ENCODE measurements at regions not wholly inside any gene's neighbourhood (a gene's known extent, or its start where the extent isn't known, plus 50 kb on each side); places are given as distances from the start of the nearest gene placed in this dataset.

DNA sequence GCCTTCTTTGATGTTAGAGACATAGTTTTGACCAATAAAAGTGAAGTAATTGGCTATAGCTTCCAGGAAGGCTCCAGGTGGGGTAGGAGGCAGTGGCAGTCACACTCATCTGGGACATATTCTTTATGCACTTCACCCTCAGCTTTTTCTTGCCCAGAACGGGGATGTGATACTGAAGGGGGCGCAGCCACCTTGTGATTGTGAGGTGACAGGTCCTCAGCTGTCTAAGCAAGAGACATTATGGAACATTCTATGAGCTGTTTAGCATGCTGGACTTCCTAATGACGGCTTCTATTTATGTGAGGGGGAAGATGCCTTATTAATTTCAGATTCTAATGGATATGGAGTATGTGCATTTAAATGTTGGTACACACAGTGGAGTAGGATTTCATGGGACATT, 151.3 kb upstream of the ZFP64 start:
- TF ChIP-seq CTCF (IDR thresholded peaks at IDR 0.05; ENCODE audit: insufficient read depth, low read depth, low read length, missing control alignments): no peak
- H3K4me3 ChIP-seq (ENCODE audit: low read length): no peak overlapping the region
- no peak for DNase-seq (ENCODE audit: low read depth)

DNA sequence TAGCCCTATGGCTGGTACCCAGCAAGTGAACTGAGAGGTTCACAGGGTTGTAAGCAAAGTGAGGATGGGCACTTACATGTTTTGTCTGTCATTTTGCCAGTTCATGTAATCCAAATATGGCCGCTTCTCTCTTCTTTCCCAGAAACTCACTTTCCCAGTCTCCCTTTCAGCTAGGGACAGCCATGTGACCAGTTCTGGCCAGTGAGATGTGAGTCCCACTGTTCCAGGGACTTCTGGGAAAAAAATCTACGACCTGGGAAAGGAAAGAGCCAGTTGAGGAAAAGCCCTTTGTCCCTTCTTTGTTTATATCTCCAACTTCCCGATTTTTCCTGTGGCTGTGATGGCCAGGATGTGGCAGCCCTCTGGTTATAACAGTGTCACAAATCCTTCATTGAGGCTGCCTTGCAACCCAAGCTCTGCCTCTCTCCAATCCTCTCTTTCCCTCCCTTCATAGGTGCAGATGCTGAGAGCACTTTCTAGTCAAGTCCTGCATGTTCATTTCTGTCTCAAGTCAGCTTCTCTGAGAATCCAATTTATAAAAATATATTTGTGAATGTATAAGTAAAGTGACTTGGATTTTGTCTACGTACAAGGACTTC, 148.6 kb upstream of the ZFP64 start:
- no peak for TF ChIP-seq CTCF (IDR thresholded peaks at IDR 0.05; ENCODE audit: insufficient read depth, low read depth, low read length, missing control alignments)
- no peak overlapping the region for H3K4me3 ChIP-seq (ENCODE audit: low read length)
- no peak for DNase-seq (ENCODE audit: low read depth)

- no peak overlapping the region for H3K4me3 ChIP-seq (ENCODE audit: low read length)
- no peak for DNase-seq (ENCODE audit: low read depth)
These were observed 141.2 kb upstream of the ZFP64 start for GRCh38 chr20:52332649-52333250.

DNA sequence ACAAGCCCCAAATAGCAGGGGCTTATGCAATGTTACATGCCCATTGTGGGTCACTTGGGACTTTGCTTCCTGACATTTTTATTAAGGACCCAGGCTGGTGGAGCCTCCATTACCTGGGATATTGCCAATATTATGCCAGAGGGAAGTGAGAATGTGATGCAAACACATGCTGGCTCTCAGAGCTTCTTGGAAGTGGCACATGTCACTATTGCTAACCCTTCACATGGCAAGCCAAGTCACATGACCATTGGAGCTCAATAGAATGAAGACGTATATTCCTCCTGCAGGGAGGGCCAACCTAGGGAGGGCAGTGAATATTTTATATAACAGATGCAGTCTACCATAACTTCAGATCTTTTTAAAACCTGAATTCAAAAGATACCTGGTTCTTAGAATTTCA, 140.7 kb upstream of the ZFP64 start:
- H3K4me3 ChIP-seq (ENCODE audit: low read length): no peak overlapping the region
- no peak for TF ChIP-seq CTCF (IDR thresholded peaks at IDR 0.05; ENCODE audit: insufficient read depth, low read depth, low read length, missing control alignments)
- no peak for DNase-seq (ENCODE audit: low read depth)

More at GRCh38 chr20:52332649-52333250, 141.2 kb upstream of the ZFP64 start:
- TF ChIP-seq CTCF (IDR thresholded peaks at IDR 0.05; ENCODE audit: insufficient read depth, low read depth, low read length, missing control alignments): no peak

GRCh38 chr20:52331655-52332054, 140.1 kb upstream of the ZFP64 start:
- H3K4me3 ChIP-seq (ENCODE audit: low read length): no peak overlapping the region
- no peak for TF ChIP-seq CTCF (IDR thresholded peaks at IDR 0.05; ENCODE audit: insufficient read depth, low read depth, low read length, missing control alignments)
- no peak for DNase-seq (ENCODE audit: low read depth)

GRCh38 chr20:52321396-52321795, 129.8 kb upstream of the ZFP64 start:
- H3K4me3 ChIP-seq (ENCODE audit: low read length): no peak overlapping the region
- no peak for DNase-seq (ENCODE audit: low read depth)
- TF ChIP-seq CTCF (IDR thresholded peaks at IDR 0.05; ENCODE audit: insufficient read depth, low read depth, low read length, missing control alignments): no peak

- DNase-seq (ENCODE audit: low read depth): no peak
- no peak overlapping the region for H3K4me3 ChIP-seq (ENCODE audit: low read length)
- TF ChIP-seq CTCF (IDR thresholded peaks at IDR 0.05; ENCODE audit: insufficient read depth, low read depth, low read length, missing control alignments): no peak
These were observed 127.1 kb upstream of the ZFP64 start for GRCh38 chr20:52318651-52319050.

Measured in epithelial cell of esophagus (primary cell).